Renal cortex interstitium (tissue), 11 donors: ENCODE measurements at regions not wholly inside any gene's neighbourhood (a gene's known extent, or its start where the extent isn't known, plus 50 kb on each side); places are given as distances from the start of the nearest gene placed in this dataset.

Experiments used
- DNase-seq, 11 donors: peaks; one replicate each; pipeline ENCODE4 v3.0.0-alpha.2; 2013; ENCODE audit warnings: low read depth in 9 of 11, low spot score in 4 of 11; ENCODE audit errors: extremely low read depth in 1 of 11

DNA sequence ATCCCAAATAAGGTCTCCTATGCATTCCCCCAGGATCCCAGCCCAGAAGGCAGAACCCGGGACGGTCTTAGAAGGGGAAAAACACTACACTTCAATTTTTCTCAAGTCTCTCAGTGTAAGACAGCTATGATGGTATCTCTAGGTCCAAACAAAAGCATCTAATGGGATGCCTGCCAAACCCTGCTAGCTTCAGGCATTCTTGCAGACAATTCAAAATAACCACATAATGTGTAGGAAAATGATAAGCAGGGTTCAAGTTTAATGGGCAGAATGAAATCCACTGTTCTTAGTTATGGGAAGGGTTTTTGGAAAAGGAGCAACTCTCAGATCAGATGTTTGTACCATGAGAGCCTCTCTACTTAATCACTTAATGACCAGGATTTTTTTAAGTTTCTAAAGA is 119.8 kb upstream of the ANO1 start:
- no peak for DNase-seq

DNA sequence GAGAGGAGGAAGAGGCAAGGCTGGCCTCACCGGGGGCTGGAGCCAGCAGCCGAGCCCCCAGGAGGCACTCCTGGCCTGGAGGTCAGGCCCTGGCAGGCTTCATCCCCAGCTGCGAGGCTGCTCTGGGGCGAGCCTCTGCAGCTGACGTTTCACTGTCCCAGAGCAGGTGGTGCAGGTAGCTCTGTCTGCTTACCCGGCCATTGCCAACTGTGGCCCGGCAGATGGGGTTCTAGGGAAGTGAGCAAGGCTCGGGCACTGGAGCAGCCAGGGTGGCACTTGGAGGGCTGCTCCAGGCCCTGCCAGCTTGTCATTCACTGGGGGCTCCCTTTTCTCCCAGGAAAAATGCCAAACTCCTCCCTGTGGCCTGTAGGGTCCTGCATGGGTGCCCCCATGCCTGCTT is 118.7 kb upstream of the ANO1 start:
- DNase-seq = no peak

DNA sequence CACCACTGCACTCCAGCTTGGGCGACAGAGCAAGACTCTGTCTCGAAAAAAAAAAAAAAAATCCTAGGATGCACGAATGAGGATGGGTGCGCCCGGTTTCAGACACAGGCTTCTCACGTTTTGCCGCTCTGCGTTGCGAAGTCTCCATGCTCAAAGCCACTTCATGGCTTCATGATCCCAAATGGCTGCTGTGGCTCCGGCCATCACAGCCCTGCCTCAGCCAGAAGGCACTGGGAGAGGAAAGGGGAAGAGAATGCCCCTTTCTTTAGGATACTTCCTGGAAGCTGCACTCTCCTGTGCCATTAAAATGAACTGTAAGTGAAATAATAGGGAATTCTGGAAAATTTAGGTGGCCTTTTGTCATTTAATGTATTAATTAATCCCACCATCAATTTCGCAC is 116.4 kb upstream of the ANO1 start:
- no peak for DNase-seq

DNA sequence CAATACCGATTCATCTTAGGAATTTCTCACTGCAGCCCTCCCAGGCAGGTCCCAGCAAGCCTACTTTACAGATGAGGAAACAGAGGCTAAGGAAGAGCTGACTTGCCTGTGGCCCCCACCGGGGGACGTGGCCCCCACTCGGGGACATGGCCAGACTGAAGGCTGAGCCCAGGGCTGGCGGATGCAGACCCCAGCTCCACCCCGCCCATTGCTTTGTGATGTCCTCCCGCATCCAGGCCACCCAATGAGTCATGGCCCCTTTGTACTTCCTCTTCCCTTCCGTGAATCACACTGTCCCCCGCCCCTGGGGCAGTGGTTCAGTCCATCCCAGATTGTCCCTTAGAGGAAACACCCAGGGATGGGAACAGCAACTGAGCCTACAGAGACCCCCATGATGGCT is 116.0 kb upstream of the ANO1 start:
- DNase-seq = no peak

DNA sequence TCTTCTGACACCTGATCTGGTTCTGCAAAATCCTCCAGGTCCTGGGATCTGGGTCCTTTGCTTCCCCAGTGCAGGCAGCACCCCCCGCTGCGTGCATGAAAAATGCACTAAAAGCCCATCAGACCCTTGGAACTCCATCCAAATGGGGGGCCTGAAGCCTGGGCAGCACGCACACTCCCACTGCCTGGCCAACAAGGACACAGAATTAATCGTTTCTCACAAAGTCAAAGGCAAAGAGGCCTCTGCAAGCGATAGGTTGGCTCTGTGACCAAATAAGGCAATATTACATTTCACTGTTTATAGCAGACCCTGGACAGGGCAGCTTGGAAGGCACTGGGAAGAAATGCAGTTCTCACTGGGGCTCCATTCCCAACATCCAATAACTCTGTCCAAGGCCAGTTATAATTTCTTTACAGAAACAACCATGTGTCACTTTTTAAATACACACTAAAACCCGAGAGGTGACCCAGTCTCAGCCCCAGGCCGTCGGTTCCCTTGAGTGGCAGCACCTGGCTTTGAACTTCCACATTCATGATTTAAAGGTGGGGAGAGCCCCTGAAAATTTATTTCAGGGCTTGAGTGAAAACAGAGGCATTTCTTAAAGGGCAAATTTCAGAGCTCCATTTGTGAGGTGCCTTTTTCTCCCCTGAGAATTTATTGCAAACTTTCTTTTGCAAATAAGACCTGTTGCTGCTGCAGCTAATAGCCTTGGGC is 114.4 kb upstream of the ANO1 start:
- DNase-seq = no peak

DNA sequence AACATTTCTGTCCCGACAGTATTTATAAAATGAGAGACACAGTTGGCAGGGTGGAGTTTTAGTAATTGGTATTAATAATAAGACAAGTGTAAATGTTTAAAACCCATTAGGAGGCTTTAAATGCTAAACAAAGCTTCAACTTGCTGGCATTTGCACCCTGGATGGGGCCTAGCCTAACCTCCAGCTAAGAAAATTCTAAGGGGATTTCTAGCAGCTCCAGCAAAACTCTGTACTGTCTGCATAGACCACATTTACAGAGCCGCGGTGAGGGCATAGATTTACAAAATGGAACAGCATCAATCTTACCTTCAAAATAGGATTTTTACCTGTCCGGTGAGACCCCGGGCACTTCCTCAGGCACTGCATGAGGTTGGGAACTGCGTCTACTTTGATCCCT is 113.9 kb upstream of the ANO1 start:
- DNase-seq = no peak

DNA sequence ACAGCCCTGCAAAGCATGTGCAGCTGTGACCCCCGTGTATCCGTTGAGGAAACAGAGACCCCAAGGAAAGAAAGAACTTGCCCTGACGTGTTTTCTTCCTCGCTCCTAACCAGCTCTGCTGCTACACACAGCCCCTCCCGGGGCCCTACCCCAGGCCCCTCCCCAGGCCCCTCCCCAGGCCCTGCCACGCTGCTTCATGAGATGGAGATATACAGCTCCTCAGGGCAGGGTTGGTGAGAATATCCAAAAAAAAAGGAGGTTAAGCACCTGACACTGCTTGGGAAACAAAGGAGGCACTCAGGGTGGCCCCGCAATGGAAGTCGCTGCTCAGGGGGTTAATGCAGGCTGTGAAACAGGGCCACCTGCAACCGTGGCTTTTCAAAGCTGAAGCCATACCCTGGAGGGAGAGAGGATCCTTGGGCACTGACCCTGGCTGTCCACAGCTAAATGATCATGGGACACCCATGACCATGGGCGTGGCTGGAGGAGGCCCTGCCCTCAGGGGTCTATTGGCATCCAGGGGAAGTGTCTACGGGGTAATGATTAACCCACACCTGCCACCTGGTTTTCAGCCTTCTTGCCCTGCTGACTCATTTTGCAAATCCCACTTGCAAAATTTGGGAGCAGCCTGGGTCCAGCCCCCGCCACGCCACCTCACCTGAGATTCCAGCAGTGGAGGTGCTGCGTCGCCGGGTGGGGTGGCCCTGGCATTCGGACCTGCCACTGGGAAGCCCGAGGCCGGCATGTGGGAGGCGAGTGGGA is 112.1 kb upstream of the ANO1 start:
- DNase-seq = peak in 1 of 11 donors; percentile 50

DNA sequence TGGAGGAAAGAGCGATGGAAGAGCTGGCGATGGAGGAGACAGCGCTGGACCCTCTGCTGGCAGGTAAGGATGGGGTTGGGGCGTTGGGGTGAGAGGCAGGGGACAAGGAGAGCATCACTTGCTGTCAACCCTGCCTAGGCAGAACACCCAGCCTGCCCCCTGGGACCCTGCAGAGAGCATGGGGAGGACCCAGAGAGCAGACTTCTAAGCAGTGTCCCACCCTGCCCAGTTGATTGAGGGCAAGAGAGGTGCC is 111.6 kb upstream of the ANO1 start:
- DNase-seq = no peak

DNA sequence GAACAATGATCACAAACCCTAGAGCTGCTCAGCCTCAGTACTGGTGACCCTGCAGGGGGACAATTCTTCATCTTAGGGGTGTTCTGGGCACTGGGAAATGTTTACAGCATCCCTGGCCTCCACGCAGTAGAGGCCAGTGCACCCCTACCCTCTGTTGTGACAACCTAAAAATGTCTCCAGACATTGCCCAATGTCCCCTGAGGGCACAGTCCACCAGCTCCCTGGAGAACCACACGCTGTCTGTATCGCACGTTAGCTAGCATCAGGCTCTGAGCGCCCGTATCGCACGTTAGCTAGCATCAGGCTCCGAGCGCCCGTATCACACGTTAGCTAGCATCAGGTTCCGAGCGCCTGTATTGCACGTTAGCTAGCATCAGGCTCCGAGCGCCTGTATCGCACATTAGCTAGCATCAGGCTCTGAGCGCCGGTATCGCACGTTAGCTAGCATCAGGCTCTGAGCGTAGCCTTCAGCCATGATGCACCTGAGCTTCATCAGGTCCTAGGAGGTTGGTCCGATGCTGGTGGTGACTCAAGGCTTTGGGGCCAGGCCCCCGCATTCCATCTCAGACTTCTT is 111.1 kb upstream of the ANO1 start:
- no peak for DNase-seq

DNA sequence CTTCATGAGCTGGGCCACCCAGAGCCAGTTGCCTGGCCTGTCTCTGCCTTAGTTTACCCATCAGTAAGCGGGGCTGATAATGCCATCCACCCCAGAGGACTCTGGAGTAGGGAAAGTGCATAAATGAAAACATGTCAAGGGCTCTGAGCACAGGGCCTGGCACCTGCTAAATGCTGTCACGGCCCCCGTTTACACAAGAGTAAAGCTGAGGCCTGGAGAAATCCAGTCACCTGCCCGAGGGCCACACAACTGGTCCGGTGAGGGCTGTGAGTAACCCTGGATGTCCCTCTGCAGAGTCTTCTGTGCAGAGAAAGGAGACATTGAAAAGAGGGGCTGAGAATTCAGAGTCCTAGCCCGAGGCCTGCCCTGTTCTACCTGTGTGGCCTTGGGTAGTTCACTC is 110.6 kb upstream of the ANO1 start:
- DNase-seq = no peak

DNA sequence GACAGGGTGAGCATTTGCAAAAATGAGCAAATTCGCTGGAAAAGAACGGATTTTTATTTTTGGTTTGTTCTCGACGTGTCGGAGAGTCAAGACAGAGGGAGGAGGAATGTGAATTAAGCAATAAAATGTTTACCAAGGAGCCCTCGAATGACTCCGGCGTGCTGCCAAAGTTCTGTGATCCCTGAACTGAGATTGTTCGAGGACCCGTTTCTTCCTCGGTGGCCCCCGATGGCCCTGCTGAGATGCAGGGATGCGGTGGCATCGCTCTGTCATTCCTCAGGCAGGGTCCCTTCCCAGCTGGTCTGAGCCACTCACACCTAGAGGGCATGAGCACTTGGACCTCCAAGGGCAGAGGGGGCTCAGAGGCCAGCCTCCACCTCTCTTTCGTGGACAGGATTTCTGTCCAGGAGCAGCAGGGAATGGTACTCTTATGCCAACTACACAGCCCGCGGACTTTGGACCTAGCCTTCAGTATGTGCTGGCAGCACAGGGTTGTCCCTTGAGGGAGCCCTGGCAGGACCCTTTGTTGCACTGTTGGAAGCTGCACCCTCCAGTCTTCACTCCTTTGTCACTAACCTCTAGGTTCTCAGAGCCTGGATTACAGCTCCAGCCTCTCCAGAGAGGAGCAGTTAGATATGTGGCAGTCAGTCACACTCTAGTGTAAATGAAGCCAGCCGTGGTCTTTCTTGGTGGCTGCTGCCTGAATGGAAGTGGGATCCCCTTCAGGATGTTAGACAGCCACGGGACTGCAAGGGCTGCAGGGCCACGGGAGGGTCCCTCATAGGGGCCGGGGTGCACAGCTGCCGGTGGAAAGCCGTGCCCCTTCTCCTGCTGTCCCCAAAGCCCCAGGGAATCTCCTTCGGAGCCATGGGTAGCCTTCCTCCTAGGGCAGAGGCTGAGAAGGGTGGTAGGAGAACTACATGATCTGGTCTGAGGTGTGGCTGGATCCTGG is 109.4 kb upstream of the ANO1 start:
- no peak for DNase-seq

DNA sequence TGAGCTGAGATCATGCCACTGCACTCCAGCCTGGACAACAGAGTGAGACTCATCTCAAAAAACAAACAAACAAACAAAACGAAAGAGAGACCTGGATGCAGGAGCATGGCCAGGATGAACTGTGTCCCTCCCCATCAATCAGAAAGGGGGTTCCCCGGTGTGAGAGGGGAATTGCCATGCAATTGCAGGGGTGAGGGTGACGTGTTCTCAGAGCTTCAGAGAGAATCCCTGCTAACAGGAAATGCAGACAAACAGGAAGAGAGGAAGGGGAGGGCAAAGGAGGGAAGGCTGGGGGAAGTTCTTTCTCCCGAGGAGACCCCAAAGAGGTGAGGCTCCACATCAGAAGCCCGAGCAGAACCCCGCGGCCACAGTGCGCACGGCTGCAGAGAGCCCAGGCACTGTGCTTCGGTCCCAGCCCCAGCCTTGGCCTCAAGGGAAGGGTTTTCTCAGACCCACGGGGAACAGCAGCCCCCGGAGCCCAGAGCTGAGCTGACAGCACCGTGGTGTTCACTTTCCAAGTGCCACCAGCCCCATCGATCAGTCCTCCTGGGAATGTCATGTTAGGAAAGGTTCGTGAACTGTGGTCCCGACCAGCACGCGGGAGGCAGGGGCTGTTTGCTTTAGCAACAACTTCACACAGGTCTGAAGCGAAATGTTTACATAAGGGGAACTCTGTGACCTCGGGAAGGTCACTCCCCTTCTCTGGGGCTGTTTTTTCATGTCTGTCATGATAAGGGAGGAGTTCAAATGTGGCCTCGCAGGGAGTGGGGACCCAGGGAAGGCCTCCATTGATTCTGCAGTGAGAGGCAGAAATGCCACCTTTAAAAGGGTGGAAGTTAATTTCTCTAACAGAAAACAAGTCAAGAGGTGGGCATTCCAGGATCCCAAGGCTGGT is 108.0 kb upstream of the ANO1 start:
- DNase-seq = no peak

DNA sequence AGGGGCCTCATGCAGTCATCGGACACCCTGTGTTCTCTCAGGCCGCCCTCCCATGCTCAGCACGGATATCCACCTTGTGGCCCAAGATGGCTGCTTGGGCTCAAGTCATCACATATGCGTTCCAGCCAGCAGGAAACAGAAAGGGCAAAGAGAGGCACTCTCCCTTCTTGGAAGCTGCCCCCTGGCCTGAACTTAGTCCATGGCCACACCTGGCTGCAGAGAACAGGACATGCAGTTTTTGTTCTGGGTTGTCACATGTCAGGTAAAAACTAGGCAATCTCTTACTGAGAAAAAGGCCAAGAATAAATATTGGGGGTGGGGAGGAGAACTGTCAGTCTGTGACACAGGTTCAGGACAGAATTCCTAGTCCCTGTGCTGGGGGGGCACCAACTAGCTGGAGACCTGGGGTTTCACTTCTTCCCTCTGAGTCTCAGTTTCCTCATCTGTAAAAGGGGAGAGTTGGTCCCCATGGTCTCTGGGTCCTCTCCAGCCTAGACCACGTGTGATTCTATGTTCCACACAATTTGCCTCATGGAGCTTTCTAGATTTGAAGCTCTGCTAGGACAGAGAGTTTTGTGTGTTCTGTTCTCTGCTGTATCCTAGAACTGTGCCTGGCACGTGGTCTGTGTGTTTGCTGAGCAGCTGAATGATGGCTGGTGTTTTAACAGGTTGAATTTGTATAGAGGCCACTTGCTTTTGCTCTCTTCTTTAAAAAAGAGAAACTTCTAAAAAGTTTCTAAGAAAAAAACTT is 107.2 kb upstream of the ANO1 start:
- DNase-seq = no peak

DNA sequence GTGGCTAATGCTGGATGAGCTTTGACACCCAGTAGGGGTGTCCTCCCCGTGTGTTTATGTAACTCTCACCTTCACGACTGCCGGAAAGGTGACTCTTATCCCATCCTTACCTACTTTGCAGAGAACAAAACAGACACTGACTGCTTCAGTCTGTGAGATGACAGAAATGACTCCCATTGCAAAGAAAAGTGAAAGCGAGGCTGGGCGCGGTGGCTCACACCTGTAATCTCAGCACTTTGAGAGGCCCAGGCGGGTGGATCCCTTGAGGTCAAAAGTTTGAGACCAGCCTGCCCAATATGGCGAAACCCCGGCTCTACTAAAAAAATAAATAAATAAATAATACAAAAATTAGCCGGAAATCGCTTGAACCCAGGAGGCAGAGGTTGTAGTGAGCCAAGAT is 106.4 kb upstream of the ANO1 start:
- DNase-seq = no peak

DNA sequence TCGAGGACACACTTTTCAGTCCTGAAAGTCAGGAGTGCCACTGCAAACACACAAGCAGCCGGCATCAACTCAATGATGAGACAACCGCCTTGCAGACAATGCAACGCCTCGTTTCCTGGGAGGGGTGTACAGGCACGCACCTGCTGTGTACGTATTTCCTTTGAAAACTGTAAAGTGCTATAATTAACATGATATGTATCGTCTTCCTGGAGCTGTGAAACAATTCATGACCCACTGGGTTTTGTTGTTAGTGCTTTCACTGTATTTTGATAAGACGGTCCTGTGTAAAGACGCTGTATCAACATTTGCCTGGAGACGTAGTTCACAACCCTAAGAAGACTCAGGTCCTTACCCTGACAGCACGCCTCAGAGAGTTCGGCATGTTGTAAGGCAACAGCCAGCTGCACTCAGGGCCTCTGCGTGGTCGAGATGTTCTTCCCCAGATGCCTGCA is 105.7 kb upstream of the ANO1 start:
- no peak for DNase-seq

DNA sequence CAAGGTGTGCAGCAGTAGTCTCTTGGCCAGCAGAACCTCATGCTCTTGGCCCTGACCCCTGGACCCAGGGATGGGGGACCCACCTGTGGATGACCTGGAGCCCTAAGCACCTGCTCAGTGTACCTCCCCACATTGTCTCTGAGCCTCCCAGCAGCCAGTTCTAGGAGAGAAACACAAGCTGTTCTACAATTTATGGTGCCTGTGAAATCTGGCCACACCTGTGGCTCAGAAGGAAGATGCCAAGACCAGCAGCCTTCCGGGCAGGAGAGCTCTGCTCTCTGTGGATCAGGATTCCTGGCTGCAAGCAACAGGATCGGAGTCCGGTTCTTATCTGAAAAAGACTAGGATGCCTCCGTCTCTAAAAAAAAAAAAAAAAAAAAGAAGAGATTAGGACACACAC is 103.6 kb upstream of the ANO1 start:
- DNase-seq = no peak

DNA sequence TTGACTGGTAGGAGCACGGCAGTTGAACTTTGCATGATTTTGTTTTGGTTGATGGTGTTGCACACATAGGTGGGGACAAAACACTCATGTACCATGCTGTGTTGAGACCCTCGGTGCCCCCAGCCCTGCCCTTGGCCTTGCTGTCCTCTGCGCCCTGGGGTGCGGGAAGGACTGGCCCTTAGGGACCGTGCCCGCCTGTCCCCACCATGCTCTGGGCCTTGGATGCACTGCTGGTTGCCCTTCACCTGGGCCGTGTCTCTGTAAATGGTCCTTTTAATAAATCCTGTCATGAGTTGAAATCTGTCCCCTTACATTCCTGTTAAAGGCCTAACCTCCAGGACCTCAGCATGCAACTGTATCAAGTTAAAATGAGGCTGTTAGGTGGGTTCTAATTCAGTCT is 102.3 kb upstream of the ANO1 start:
- DNase-seq = no peak

DNA sequence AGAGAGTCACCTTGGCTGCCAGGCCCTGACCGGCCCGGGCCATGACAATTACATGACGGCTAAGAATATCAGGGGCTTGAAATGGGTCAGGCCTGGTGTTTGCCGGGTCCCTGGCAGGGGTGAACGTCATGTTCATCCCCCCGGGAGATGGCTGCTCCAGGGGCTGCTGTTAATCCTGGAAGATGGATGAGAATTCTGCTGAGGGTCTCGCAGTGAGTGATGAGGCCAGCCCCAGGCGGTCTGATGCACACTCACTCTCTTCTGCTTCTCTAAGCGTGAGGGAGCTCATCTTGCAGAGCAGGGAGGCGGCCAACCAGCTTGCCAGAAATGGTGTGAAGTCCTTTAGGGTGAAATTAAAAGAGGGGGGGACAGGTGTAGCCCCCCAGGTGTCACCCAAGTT is 101.3 kb upstream of the ANO1 start:
- no peak for DNase-seq
